ENCODE measurements at regions not wholly inside any gene's neighbourhood (a gene's known extent, or its start where the extent isn't known, plus 50 kb on each side); places are given as distances from the start of the nearest gene placed in this dataset.

DNA sequence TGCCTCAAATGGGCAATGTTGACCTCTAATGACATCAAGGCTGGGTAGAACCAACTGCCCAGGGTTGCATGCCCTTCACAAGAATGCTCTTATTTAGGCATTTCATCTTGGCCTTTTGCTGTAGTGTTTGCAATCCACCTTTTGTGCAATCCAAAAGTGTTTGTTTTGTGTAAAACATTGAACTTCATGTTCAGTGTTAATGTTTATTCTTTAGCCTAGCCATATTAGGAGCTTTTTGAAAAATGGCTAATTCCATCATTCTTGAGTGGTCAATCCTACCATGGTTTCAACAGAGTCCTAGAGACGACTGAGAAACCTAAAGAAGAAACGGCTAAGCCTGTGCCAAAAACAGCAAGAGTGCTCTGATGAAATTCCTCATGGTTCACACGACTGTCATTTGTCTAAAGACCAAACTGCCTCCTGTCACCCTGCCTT, 279.6 kb upstream of the PRDM1 start:
- TF ChIP-seq POLR2A (IDR thresholded peaks at IDR 0.05; ENCODE audit: low read depth, low read length) (no peak), FOS (IDR thresholded peaks at IDR 0.05; ENCODE audit: borderline replicate concordance, insufficient read depth, low read length) (no peak), POLR2AphosphoS5 (IDR thresholded peaks at IDR 0.05; ENCODE audit: insufficient read depth, low read depth, low read length) (no peak), EZH2 (IDR thresholded peaks at IDR 0.05; ENCODE audit: borderline replicate concordance, low read depth, low read length, severe bottlenecking) (no peak), MYC (IDR thresholded peaks at IDR 0.05; ENCODE audit: low read depth, low read length) (no peak)
- TF ChIP-seq, protein P1, sequence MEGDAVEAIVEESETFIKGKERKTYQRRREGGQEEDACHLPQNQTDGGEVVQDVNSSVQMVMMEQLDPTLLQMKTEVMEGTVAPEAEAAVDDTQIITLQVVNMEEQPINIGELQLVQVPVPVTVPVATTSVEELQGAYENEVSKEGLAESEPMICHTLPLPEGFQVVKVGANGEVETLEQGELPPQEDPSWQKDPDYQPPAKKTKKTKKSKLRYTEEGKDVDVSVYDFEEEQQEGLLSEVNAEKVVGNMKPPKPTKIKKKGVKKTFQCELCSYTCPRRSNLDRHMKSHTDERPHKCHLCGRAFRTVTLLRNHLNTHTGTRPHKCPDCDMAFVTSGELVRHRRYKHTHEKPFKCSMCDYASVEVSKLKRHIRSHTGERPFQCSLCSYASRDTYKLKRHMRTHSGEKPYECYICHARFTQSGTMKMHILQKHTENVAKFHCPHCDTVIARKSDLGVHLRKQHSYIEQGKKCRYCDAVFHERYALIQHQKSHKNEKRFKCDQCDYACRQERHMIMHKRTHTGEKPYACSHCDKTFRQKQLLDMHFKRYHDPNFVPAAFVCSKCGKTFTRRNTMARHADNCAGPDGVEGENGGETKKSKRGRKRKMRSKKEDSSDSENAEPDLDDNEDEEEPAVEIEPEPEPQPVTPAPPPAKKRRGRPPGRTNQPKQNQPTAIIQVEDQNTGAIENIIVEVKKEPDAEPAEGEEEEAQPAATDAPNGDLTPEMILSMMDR (IDR thresholded peaks at IDR 0.05; ENCODE audit: extremely low read depth in 1 of 2, insufficient read depth in 1 of 2, low read depth in 1 of 2, low read length in 2 of 2), result no peak
- TF ChIP-seq, protein P2, sequence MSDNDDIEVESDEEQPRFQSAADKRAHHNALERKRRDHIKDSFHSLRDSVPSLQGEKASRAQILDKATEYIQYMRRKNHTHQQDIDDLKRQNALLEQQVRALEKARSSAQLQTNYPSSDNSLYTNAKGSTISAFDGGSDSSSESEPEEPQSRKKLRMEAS (IDR thresholded peaks at IDR 0.05; ENCODE audit: insufficient read depth, insufficient read length), result no peak
